ENCODE measurements at regions not wholly inside any gene's neighbourhood (a gene's known extent, or its start where the extent isn't known, plus 50 kb on each side); places are given as distances from the start of the nearest gene placed in this dataset.

DNA sequence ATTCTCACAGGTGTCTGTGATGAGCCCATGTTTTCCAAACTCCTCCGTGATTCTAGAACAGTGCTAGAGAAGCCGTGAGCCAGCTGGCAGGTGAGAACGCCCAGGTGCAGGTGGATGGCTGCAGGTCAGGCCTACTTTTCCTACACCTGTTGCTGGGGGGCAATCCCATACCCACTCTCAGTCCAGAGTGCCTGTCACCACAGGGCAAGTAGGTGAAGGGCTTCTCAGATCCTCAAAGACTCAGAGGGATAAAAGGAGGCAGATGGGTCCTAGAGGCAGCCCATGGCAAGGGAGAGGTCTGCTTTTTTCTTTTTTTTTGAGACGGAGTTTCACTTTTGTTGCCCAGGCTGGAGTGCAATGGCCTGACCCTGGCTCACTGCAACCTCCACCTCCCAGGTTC is 50.7 kb upstream of the H6PD start:
- peak overlapping the region; percentile 62 for H3K4me3 ChIP-seq (ENCODE audit: low read depth, low read length)
- in situ Hi-C loops (cut with HindIII; ENCODE audit: low sequenced_read_pairs), result no loop called here
- DNase-seq (ENCODE audit: low read depth, low spot score), result no peak
- TF ChIP-seq, protein P1, sequence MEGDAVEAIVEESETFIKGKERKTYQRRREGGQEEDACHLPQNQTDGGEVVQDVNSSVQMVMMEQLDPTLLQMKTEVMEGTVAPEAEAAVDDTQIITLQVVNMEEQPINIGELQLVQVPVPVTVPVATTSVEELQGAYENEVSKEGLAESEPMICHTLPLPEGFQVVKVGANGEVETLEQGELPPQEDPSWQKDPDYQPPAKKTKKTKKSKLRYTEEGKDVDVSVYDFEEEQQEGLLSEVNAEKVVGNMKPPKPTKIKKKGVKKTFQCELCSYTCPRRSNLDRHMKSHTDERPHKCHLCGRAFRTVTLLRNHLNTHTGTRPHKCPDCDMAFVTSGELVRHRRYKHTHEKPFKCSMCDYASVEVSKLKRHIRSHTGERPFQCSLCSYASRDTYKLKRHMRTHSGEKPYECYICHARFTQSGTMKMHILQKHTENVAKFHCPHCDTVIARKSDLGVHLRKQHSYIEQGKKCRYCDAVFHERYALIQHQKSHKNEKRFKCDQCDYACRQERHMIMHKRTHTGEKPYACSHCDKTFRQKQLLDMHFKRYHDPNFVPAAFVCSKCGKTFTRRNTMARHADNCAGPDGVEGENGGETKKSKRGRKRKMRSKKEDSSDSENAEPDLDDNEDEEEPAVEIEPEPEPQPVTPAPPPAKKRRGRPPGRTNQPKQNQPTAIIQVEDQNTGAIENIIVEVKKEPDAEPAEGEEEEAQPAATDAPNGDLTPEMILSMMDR (IDR thresholded peaks at IDR 0.05; ENCODE audit: low read depth, low read length), result no peak

DNA sequence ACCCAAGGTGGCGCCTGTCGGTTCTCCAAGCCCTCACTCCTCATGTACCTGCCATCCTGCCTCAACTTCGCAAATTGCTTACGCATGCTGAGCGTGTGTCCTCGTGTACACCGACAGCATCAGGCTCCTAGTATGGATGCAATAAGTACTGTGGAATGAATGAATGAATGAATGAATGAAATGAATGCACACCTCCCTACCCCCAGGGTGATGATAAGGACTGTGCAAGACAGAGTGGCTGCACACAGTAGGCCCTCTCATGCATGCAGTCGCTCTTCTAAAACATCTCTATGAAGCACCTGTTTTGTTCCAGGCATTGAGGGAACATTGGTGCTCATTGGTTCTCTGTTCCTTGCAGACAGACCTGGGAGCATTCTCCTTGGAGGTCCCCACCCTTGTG is 49.8 kb upstream of the H6PD start:
- TF ChIP-seq, protein P1 (IDR thresholded peaks at IDR 0.05; ENCODE audit: low read depth, low read length), result no peak
- no peak for DNase-seq (ENCODE audit: low read depth, low spot score)
- in situ Hi-C loops (cut with HindIII; ENCODE audit: low sequenced_read_pairs), result no loop called here
- no peak overlapping the region for H3K4me3 ChIP-seq (ENCODE audit: low read depth, low read length)

All from astrocyte of the spinal cord (primary cell).